H9 (cell line): ENCODE measurements at regions not wholly inside any gene's neighbourhood (a gene's known extent, or its start where the extent isn't known, plus 50 kb on each side); places are given as distances from the start of the nearest gene placed in this dataset.

Experiments used
- DNase-seq: peaks from one replicate; pipeline ENCODE4 v3.0.0-alpha.2; 2017
- H2AFZ ChIP-seq: one replicate; pipeline ENCODE4 v1.6.1; 2013; ENCODE audit warnings: mild to moderate bottlenecking, low read length, control low read depth, moderate library complexity
- H2AK5ac ChIP-seq: 2 replicates; pipeline ENCODE4 v1.6.1; 2013; ENCODE audit warnings: low read length, control low read depth, mixed read lengths; ENCODE audit not compliant: insufficient read length
- H2BK120ac ChIP-seq: one replicate; pipeline ENCODE4 v1.6.1; 2013; ENCODE audit warnings: low read depth, mild to moderate bottlenecking, low read length, control low read depth, inconsistent platforms; ENCODE audit not compliant: poor library complexity, severe bottlenecking
- H2BK12ac ChIP-seq: 2 replicates; pipeline ENCODE4 v1.6.1; 2013; ENCODE audit warnings: low read length, control low read depth, mixed read lengths, low read depth; ENCODE audit not compliant: insufficient read length
- H2BK15ac ChIP-seq: 2 replicates; pipeline ENCODE4 v1.6.1; 2013; ENCODE audit warnings: low read depth, low read length, control low read depth
- H2BK20ac ChIP-seq: one replicate; pipeline ENCODE4 v1.6.1; 2013; ENCODE audit warnings: low read depth, mild to moderate bottlenecking, low read length, control low read depth, inconsistent platforms; ENCODE audit not compliant: poor library complexity, severe bottlenecking
- H2BK5ac ChIP-seq: 2 replicates; pipeline ENCODE4 v1.6.1; 2013; ENCODE audit warnings: low read length, control low read depth, mixed read lengths; ENCODE audit not compliant: insufficient read length
- H3K14ac ChIP-seq: 2 replicates; pipeline ENCODE4 v1.6.1; 2013; ENCODE audit warnings: low read length, control low read depth; ENCODE audit not compliant: insufficient read depth
- H3K18ac ChIP-seq: 2 replicates; pipeline ENCODE4 v1.6.1; 2013; ENCODE audit warnings: low read depth, mild to moderate bottlenecking, mixed read lengths, low read length, control low read depth; ENCODE audit not compliant: insufficient read length
- H3K23ac ChIP-seq: 2 replicates; pipeline ENCODE4 v1.6.1; 2013; ENCODE audit warnings: low read length, control low read depth, mixed read lengths, low read depth; ENCODE audit not compliant: insufficient read length
- H3K23me2 ChIP-seq: 2 replicates; pipeline ENCODE4 v1.6.1; 2013; ENCODE audit warnings: low read depth, mild to moderate bottlenecking, mixed read lengths, low read length, control low read depth; ENCODE audit not compliant: insufficient read length, poor library complexity, severe bottlenecking
- H3K27ac ChIP-seq: 2 replicates; pipeline ENCODE4 v1.5.1; 2013; ENCODE audit warnings: low read length, control low read depth, mixed read lengths, low read depth; ENCODE audit not compliant: insufficient read length
- H3K27me3 ChIP-seq: 2 replicates; pipeline ENCODE4 v1.6.1; 2013; ENCODE audit warnings: low read length, control low read depth, inconsistent platforms; ENCODE audit not compliant: insufficient read depth
- H3K4ac ChIP-seq: 2 replicates; pipeline ENCODE4 v1.6.1; 2013; ENCODE audit warnings: low read depth, mild to moderate bottlenecking, control low read depth, inconsistent platforms, low read length, moderate library complexity
- H3K4me1 ChIP-seq: 2 replicates; pipeline ENCODE4 v1.6.1; 2013; ENCODE audit warnings: low read length, control low read depth, inconsistent platforms; ENCODE audit not compliant: insufficient read depth
- H3K4me2 ChIP-seq: 2 replicates; pipeline ENCODE4 v1.6.1; 2013; ENCODE audit warnings: low read length, control low read depth, mixed read lengths; ENCODE audit not compliant: insufficient read length, insufficient read depth
- H3K56ac ChIP-seq: 2 replicates; pipeline ENCODE4 v1.6.1; 2013; ENCODE audit warnings: low read depth, mild to moderate bottlenecking, mixed read lengths, low read length, control low read depth; ENCODE audit not compliant: insufficient read length
- H3K79me1 ChIP-seq: 2 replicates; pipeline ENCODE4 v1.6.1; 2013; ENCODE audit warnings: low read depth, mild to moderate bottlenecking, moderate library complexity, low read length, control low read depth, inconsistent platforms; ENCODE audit not compliant: insufficient read depth, poor library complexity, severe bottlenecking
- H3K79me2 ChIP-seq: 2 replicates; pipeline ENCODE4 v1.6.1; 2013; ENCODE audit warnings: low read length, control low read depth, inconsistent platforms; ENCODE audit not compliant: insufficient read depth
- H3K9ac ChIP-seq: 2 replicates; pipeline ENCODE4 v1.6.1; 2013; ENCODE audit warnings: low read length, control low read depth, mixed read lengths; ENCODE audit not compliant: insufficient read length; ENCODE audit errors: extremely low read depth
- H3K9me3 ChIP-seq: one replicate; pipeline ENCODE4 v1.6.1; 2013; ENCODE audit warnings: low read depth, low read length, inconsistent platforms; ENCODE audit not compliant: control insufficient read depth
- H3T11ph ChIP-seq: one replicate; pipeline ENCODE4 v1.6.1; 2013; ENCODE audit warnings: mild to moderate bottlenecking, low read length, control low read depth, inconsistent platforms
- H4K20me1 ChIP-seq: one replicate; pipeline ENCODE4 v1.6.1; 2013; ENCODE audit not compliant: control insufficient read depth, insufficient read length, insufficient read depth
- H4K5ac ChIP-seq: 2 replicates; pipeline ENCODE4 v1.6.1; 2013; ENCODE audit warnings: low read depth, mild to moderate bottlenecking, mixed read lengths, low read length, control low read depth; ENCODE audit not compliant: insufficient read length
- H4K8ac ChIP-seq: replicated peaks from 2 replicates; pipeline ENCODE4 v1.6.1; 2013; ENCODE audit warnings: low read length, control low read depth, mixed read lengths, low read depth; ENCODE audit not compliant: insufficient read length
- H4K91ac ChIP-seq: 2 replicates; pipeline ENCODE4 v1.6.1; 2013; ENCODE audit warnings: low read depth, mild to moderate bottlenecking, moderate library complexity, mixed read lengths, low read length, control low read depth; ENCODE audit not compliant: insufficient read length
- H3K27ac Mint-ChIP-seq, 3 experiments: 2 replicates in 2 of 3; 3 replicates in 1 of 3; pipeline ENCODE4 v1.8.0; 2020 to 2021; ENCODE audit warnings: mixed read lengths in 3 of 3, mild to moderate bottlenecking in 1 of 3, moderate library complexity in 1 of 3
- H3K27me3 Mint-ChIP-seq: 2 replicates; pipeline ENCODE4 v1.8.0; 2021; ENCODE audit warnings: low read depth, mild to moderate bottlenecking, moderate library complexity, mixed read lengths
- H3K36me3 Mint-ChIP-seq, 3 experiments: 2 replicates in 2 of 3; 3 replicates in 1 of 3; pipeline ENCODE4 v1.8.0; 2020 to 2021; ENCODE audit warnings: low read depth in 3 of 3, mixed read lengths in 3 of 3; ENCODE audit not compliant: insufficient read depth in 1 of 3
- H3K4me1 Mint-ChIP-seq, 2 experiments: 2 replicates each; pipeline ENCODE4 v1.8.0; 2020; ENCODE audit warnings: mixed read lengths in 2 of 2
- H3K4me3 Mint-ChIP-seq, 2 experiments: 2 replicates in 1 of 2; 3 replicates in 1 of 2; pipeline ENCODE4 v1.8.0; 2020 to 2021; ENCODE audit warnings: mild to moderate bottlenecking in 2 of 2, mixed read lengths in 2 of 2, moderate library complexity in 1 of 2
- H3K9me3 Mint-ChIP-seq, 2 experiments: 2 replicates in 1 of 2; 3 replicates in 1 of 2; pipeline ENCODE4 v1.8.0; 2020; ENCODE audit warnings: mild to moderate bottlenecking in 2 of 2, mixed read lengths in 2 of 2, moderate library complexity in 1 of 2
- CTCF ChIP-seq: fragments of 200-600 bp; sonication (generic); conservative IDR thresholded peaks from 3 replicates; pipeline ENCODE4 v1.8.0; 2021; ENCODE audit warnings: antibody characterized with exemption, mild to moderate bottlenecking
- WGBS: extraction: QIAGEN DNeasy Blood & Tissue Kit; methylation state at CpG from one replicate; pipeline ENCODE4 v1.1.7; 2013; ENCODE audit warnings: missing lambda C conversion rate, low lambda C conversion rate, mixed read lengths; ENCODE audit not compliant: insufficient read length; ENCODE audit errors: extremely low coverage; 5-methylcytosine and 5-hydroxymethylcytosine counted together

GRCh38 chr2:65532937-65533336 is 100.5 kb upstream of the SPRED2 start:
- no peak overlapping the region for H4K5ac ChIP-seq
- no peak overlapping the region for H3K18ac ChIP-seq
- H3K4me3 Mint-ChIP-seq, result no peak overlapping the region
- no peak overlapping the region for H3K23ac ChIP-seq
- no peak overlapping the region for H2BK20ac ChIP-seq
- H3K27me3 ChIP-seq, result no peaks in the 10 kb centered on the region; the same call in 1 of the 2 replicates
- H3K79me1 ChIP-seq, result no peaks in the 10 kb centered on the region
- H3K23me2 ChIP-seq, result no peaks in the 10 kb centered on the region
- no CpG with 5 or more reads among the region's 4 CpGs for WGBS
- H3K4me2 ChIP-seq, result no peak overlapping the region
- no peaks in the 10 kb centered on the region for H4K20me1 ChIP-seq
- H3K4me1 Mint-ChIP-seq, result 0 out of 4 replicates have a peak, but pooled peaks cover 0 to 1% of the 10 kb centered on the region in 2 experiments
- no peak overlapping the region for H3K9ac ChIP-seq
- no peak overlapping the region for H2AK5ac ChIP-seq
- H2BK12ac ChIP-seq, result no peak overlapping the region
- no peaks in the 10 kb centered on the region for H3K9me3 Mint-ChIP-seq
- DNase-seq, result no peak
- no peak overlapping the region for H3K27ac ChIP-seq
- no peak overlapping the region for H2BK120ac ChIP-seq
- no peak overlapping the region for H3T11ph ChIP-seq
- H3K4me1 ChIP-seq, result no peaks in the 10 kb centered on the region
- H3K36me3 Mint-ChIP-seq, result no peaks in the 10 kb centered on the region
- no peak overlapping the region for H2BK5ac ChIP-seq
- H3K27ac Mint-ChIP-seq, result peak overlapping the region in 1 of 3 experiments; percentile 60; a peak in 2 of 7 replicates
- no peak overlapping the region for H2BK15ac ChIP-seq
- H4K91ac ChIP-seq, result no peak overlapping the region
- peaks cover 49% of the 10 kb centered on the region for H3K27me3 Mint-ChIP-seq
- H3K9me3 ChIP-seq, result no peaks in the 10 kb centered on the region
- no peak overlapping the region for H4K8ac ChIP-seq
- H3K79me2 ChIP-seq, result no peaks in the 10 kb centered on the region
- H3K14ac ChIP-seq, result no peak overlapping the region
- H3K56ac ChIP-seq, result no peak overlapping the region
- H3K4ac ChIP-seq, result no peak overlapping the region
- no peak for TF ChIP-seq CTCF
- no peak overlapping the region for H2AFZ ChIP-seq
